Activated T-helper 2 cell treated with anti-CD3 and anti-CD28 coated beads, Interferon-gamma antibody, Interleukin-2, Interleukin-4, amounts not matched to agents 10 μg/mL and 5 μg/mL and 100 μg/mL, durations not matched to agents 14 hours and 24 hours and 36 hours (primary cell): ENCODE measurements at regions not wholly inside any gene's neighbourhood (a gene's known extent, or its start where the extent isn't known, plus 50 kb on each side); places are given as distances from the start of the nearest gene placed in this dataset.

ENCODE experiments used
- DNase-seq: peaks from one replicate; pipeline ENCODE4 v3.0.0; 2021; ENCODE audit warnings: low spot score
- H3K27ac Mint-ChIP-seq: one replicate; pipeline ENCODE4 v1.8.0; 2021; ENCODE audit warnings: mixed read lengths
- H3K27me3 Mint-ChIP-seq: one replicate; pipeline ENCODE4 v1.8.0; 2021; ENCODE audit warnings: low read depth, mixed read lengths
- H3K36me3 Mint-ChIP-seq: one replicate; pipeline ENCODE4 v1.8.0; 2021; ENCODE audit warnings: low read depth, mixed read lengths
- H3K4me1 Mint-ChIP-seq: one replicate; pipeline ENCODE4 v1.8.0; 2021; ENCODE audit warnings: low read depth, mixed read lengths
- H3K4me3 Mint-ChIP-seq: one replicate; pipeline ENCODE4 v1.8.0; 2021; ENCODE audit warnings: low read depth, mild to moderate bottlenecking, moderate library complexity, mixed read lengths
- H3K9me3 Mint-ChIP-seq: one replicate; pipeline ENCODE4 v1.8.0; 2021; ENCODE audit warnings: mixed read lengths
- intact Hi-C: fragments of 100-400 bp; cut with micrococcal nuclease; formaldehyde crosslinking; loops from one replicate; pipeline ENCODE4 v1.15.1; 2023

- Mint-ChIP-seq H3K9me3 (no peaks in the 10 kb centered on the region), H3K4me3 (no peak overlapping the region), H3K27me3 (peaks cover 40% of the 10 kb centered on the region), H3K36me3 (no peaks in the 10 kb centered on the region), H3K4me1 (peaks cover 26% of the 10 kb centered on the region), H3K27ac (no peak overlapping the region)
- intact Hi-C loops = loop anchor here (5.0 kb wide), 2 partner anchors 200 to 285 kb away; no protein-coding TSS in a partner anchor
- no peak for DNase-seq
Observed at GRCh38 chr15:39427705-39428104, 153.2 kb upstream of the THBS1 start.

GRCh38 chr15:39429898-39430357, 151.0 kb upstream of the THBS1 start:
- Mint-ChIP-seq H3K4me3 (no peak overlapping the region), H3K9me3 (no peaks in the 10 kb centered on the region), H3K27ac (no peak overlapping the region), H3K4me1 (peaks cover 26% of the 10 kb centered on the region), H3K36me3 (no peaks in the 10 kb centered on the region), H3K27me3 (peaks cover 53% of the 10 kb centered on the region)
- no peak for DNase-seq
- intact Hi-C loops = loop anchor here (5.0 kb wide), 2 partner anchors 197 to 288 kb away; no protein-coding TSS in a partner anchor

GRCh38 chr15:39430389-39430788, 150.5 kb upstream of the THBS1 start:
- Mint-ChIP-seq H3K4me1 (peaks cover 26% of the 10 kb centered on the region), H3K9me3 (no peaks in the 10 kb centered on the region), H3K27ac (no peak overlapping the region), H3K27me3 (peaks cover 54% of the 10 kb centered on the region), H3K36me3 (no peaks in the 10 kb centered on the region), H3K4me3 (no peak overlapping the region)
- no peak for DNase-seq
- intact Hi-C loops = no loop called here

- Mint-ChIP-seq H3K27me3 (peaks cover 60% of the 10 kb centered on the region), H3K9me3 (no peaks in the 10 kb centered on the region), H3K4me1 (peaks cover 26% of the 10 kb centered on the region), H3K27ac (no peak overlapping the region), H3K4me3 (no peak overlapping the region), H3K36me3 (no peaks in the 10 kb centered on the region)
- intact Hi-C loops = no loop called here
- no peak for DNase-seq
Observed at GRCh38 chr15:39431376-39431775, 149.5 kb upstream of the THBS1 start.

GRCh38 chr15:39432026-39432425, 148.9 kb upstream of the THBS1 start:
- Mint-ChIP-seq H3K27me3 (peaks cover 64% of the 10 kb centered on the region), H3K4me3 (no peak overlapping the region), H3K36me3 (no peaks in the 10 kb centered on the region), H3K27ac (no peak overlapping the region), H3K4me1 (peaks cover 24% of the 10 kb centered on the region), H3K9me3 (no peaks in the 10 kb centered on the region)
- DNase-seq = no peak
- intact Hi-C loops = no loop called here

GRCh38 chr15:39432912-39433348, 147.9 kb upstream of the THBS1 start:
- Mint-ChIP-seq H3K36me3 (no peaks in the 10 kb centered on the region), H3K9me3 (no peaks in the 10 kb centered on the region), H3K27ac (no peak overlapping the region), H3K4me3 (no peak overlapping the region), H3K4me1 (peaks cover 15% of the 10 kb centered on the region), H3K27me3 (peaks cover 63% of the 10 kb centered on the region)
- no peak for DNase-seq
- intact Hi-C loops = no loop called here

GRCh38 chr15:39433376-39433775, 147.5 kb upstream of the THBS1 start:
- Mint-ChIP-seq H3K4me1 (peaks cover 10% of the 10 kb centered on the region), H3K27me3 (peaks cover 61% of the 10 kb centered on the region), H3K36me3 (no peaks in the 10 kb centered on the region), H3K27ac (no peak overlapping the region), H3K4me3 (no peak overlapping the region), H3K9me3 (no peaks in the 10 kb centered on the region)
- intact Hi-C loops = no loop called here
- DNase-seq = no peak

GRCh38 chr15:39434163-39434562, 146.7 kb upstream of the THBS1 start:
- no peak for DNase-seq
- Mint-ChIP-seq H3K27me3 (peaks cover 60% of the 10 kb centered on the region), H3K9me3 (no peaks in the 10 kb centered on the region), H3K4me3 (no peak overlapping the region), H3K36me3 (no peaks in the 10 kb centered on the region), H3K4me1 (peaks cover 10% of the 10 kb centered on the region), H3K27ac (no peak overlapping the region)
- intact Hi-C loops = no loop called here

GRCh38 chr15:39434751-39435238, 146.1 kb upstream of the THBS1 start:
- no peak for DNase-seq
- intact Hi-C loops = no loop called here
- Mint-ChIP-seq H3K27me3 (peaks cover 58% of the 10 kb centered on the region), H3K4me3 (no peak overlapping the region), H3K27ac (no peak overlapping the region), H3K9me3 (no peaks in the 10 kb centered on the region), H3K4me1 (peaks cover 7% of the 10 kb centered on the region), H3K36me3 (no peaks in the 10 kb centered on the region)

- intact Hi-C loops = no loop called here
- H3K4me3 Mint-ChIP-seq = no peak overlapping the region
- H3K27ac Mint-ChIP-seq = no peak overlapping the region
- H3K4me1 Mint-ChIP-seq = peaks cover 2% of the 10 kb centered on the region
- DNase-seq = no peak
- H3K36me3 Mint-ChIP-seq = no peaks in the 10 kb centered on the region
- no peaks in the 10 kb centered on the region for H3K9me3 Mint-ChIP-seq
- H3K27me3 Mint-ChIP-seq = peaks cover 59% of the 10 kb centered on the region
Observed at GRCh38 chr15:39435244-39435643, 145.6 kb upstream of the THBS1 start.

GRCh38 chr15:39438260-39438659, 142.6 kb upstream of the THBS1 start:
- Mint-ChIP-seq H3K4me3 (no peak overlapping the region), H3K27me3 (peaks cover 46% of the 10 kb centered on the region), H3K27ac (no peak overlapping the region), H3K36me3 (no peaks in the 10 kb centered on the region), H3K9me3 (no peaks in the 10 kb centered on the region), H3K4me1 (no peaks in the 10 kb centered on the region)
- intact Hi-C loops = no loop called here
- no peak for DNase-seq

GRCh38 chr15:39438799-39439592, 141.9 kb upstream of the THBS1 start:
- no peak for DNase-seq
- peaks cover 44% of the 10 kb centered on the region for H3K27me3 Mint-ChIP-seq
- H3K4me1 Mint-ChIP-seq = no peaks in the 10 kb centered on the region
- no peak overlapping the region for H3K27ac Mint-ChIP-seq
- no peaks in the 10 kb centered on the region for H3K36me3 Mint-ChIP-seq
- H3K4me3 Mint-ChIP-seq = no peak overlapping the region
- intact Hi-C loops = no loop called here
- H3K9me3 Mint-ChIP-seq = no peaks in the 10 kb centered on the region

GRCh38 chr15:39442898-39443297, 138.0 kb upstream of the THBS1 start:
- H3K27me3 Mint-ChIP-seq = peaks cover 32% of the 10 kb centered on the region
- intact Hi-C loops = no loop called here
- H3K4me3 Mint-ChIP-seq = no peak overlapping the region
- no peak for DNase-seq
- no peaks in the 10 kb centered on the region for H3K4me1 Mint-ChIP-seq
- H3K27ac Mint-ChIP-seq = no peak overlapping the region
- H3K36me3 Mint-ChIP-seq = no peaks in the 10 kb centered on the region
- no peaks in the 10 kb centered on the region for H3K9me3 Mint-ChIP-seq
